ENCODE measurements at regions not wholly inside any gene's neighbourhood (a gene's known extent, or its start where the extent isn't known, plus 50 kb on each side); places are given as distances from the start of the nearest gene placed in this dataset.

DNA sequence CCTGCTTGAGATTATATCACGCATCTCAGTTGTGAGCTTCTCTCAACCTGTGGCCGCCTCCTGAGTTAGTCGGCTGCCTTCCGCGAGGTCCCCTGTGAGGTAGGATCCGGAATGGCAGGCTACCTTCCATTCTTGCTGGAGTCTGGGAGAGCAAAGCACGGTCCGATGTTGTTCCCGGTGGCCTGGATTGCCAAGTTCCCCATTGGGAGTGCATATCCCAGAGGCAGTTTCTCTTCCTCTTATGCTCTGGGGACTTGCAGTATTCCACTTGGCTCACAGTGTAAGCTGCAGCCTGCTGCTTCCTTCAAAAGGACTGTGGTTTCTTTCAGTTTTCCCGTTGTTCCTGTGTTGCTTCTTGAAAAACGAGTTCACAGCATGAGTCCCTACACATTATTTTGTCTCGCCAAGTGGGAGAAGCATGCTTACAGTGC, 225.4 kb upstream of the ZWINT start:
- H3K4me1 ChIP-seq (ENCODE audit: insufficient read depth) = no peaks in the 10 kb centered on the region
- peak overlapping the region; percentile 86 for H2AFZ ChIP-seq
- H3K9me2 ChIP-seq (ENCODE audit: insufficient read depth) = no peaks in the 10 kb centered on the region
- peaks cover 14% of the 10 kb centered on the region for H3K4me1 Mint-ChIP-seq
- H3F3A ChIP-seq (replicated peaks; ENCODE audit: low read depth) = no peaks in the 10 kb centered on the region
- H3K9me3 Mint-ChIP-seq = 0 out of 3 replicates have a peak, but pooled peaks cover 3% of the 10 kb centered on the region
- H3K79me2 ChIP-seq (replicated peaks; ENCODE audit: insufficient read depth) = no peaks in the 10 kb centered on the region
- no peaks in the 10 kb centered on the region for H3K36me3 ChIP-seq (ENCODE audit: insufficient read depth)
- no peak overlapping the region for H3K27ac ChIP-seq (ENCODE audit: low read depth)
- no peaks in the 10 kb centered on the region for H3K27me3 Mint-ChIP-seq (ENCODE audit: insufficient read depth, low read depth, poor library complexity)
- H3K4me3 Mint-ChIP-seq = no peak overlapping the region
- no peak overlapping the region for H3K4me2 ChIP-seq
- H3K4me3 ChIP-seq = no peak overlapping the region
- no peak for TF ChIP-seq POLR2AphosphoS5 (IDR thresholded peaks at IDR 0.05; ENCODE audit: low read depth)
- TF ChIP-seq, protein P1, sequence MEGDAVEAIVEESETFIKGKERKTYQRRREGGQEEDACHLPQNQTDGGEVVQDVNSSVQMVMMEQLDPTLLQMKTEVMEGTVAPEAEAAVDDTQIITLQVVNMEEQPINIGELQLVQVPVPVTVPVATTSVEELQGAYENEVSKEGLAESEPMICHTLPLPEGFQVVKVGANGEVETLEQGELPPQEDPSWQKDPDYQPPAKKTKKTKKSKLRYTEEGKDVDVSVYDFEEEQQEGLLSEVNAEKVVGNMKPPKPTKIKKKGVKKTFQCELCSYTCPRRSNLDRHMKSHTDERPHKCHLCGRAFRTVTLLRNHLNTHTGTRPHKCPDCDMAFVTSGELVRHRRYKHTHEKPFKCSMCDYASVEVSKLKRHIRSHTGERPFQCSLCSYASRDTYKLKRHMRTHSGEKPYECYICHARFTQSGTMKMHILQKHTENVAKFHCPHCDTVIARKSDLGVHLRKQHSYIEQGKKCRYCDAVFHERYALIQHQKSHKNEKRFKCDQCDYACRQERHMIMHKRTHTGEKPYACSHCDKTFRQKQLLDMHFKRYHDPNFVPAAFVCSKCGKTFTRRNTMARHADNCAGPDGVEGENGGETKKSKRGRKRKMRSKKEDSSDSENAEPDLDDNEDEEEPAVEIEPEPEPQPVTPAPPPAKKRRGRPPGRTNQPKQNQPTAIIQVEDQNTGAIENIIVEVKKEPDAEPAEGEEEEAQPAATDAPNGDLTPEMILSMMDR (conservative IDR thresholded peaks at IDR 0.05; ENCODE audit: low read depth in 2 of 2) = no peak
- no peak for TF ChIP-seq ZNF114 (CRISPR knock-in tag; IDR thresholded peaks at IDR 0.05)
- TF ChIP-seq JUNB (IDR thresholded peaks at IDR 0.05; ENCODE audit: unreplicated experiment) = no peak
- no peak for TF ChIP-seq ZNF331 (CRISPR knock-in tag; IDR thresholded peaks at IDR 0.05; ENCODE audit: low read depth)
- TF ChIP-seq EZH2phosphoT487 (IDR thresholded peaks at IDR 0.05; ENCODE audit: unreplicated experiment) = no peak
- no peak for TF ChIP-seq CREB1 (CRISPR knock-in tag; IDR thresholded peaks at IDR 0.05; ENCODE audit: low read depth)
- no peak for TF ChIP-seq ZNF462 (CRISPR knock-in tag; IDR thresholded peaks at IDR 0.05)
- no peak for TF ChIP-seq STAT1 (IDR thresholded peaks at IDR 0.05; ENCODE audit: unreplicated experiment)
- TF ChIP-seq, protein P2, sequence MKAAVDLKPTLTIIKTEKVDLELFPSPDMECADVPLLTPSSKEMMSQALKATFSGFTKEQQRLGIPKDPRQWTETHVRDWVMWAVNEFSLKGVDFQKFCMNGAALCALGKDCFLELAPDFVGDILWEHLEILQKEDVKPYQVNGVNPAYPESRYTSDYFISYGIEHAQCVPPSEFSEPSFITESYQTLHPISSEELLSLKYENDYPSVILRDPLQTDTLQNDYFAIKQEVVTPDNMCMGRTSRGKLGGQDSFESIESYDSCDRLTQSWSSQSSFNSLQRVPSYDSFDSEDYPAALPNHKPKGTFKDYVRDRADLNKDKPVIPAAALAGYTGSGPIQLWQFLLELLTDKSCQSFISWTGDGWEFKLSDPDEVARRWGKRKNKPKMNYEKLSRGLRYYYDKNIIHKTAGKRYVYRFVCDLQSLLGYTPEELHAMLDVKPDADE (IDR thresholded peaks at IDR 0.05) = no peak
- TF ChIP-seq REST (IDR thresholded peaks at IDR 0.05; ENCODE audit: unreplicated experiment) = no peak
- TF ChIP-seq EZH2 (IDR thresholded peaks at IDR 0.05; ENCODE audit: low read depth, unreplicated experiment) = no peak
- no peak for TF ChIP-seq NANOG (IDR thresholded peaks at IDR 0.05; ENCODE audit: borderline replicate concordance)
- DNase-seq (ENCODE audit: low spot score) = peak; percentile 53
- H3K27me3 ChIP-seq (ENCODE audit: insufficient read depth) = no peaks in the 10 kb centered on the region
- no peaks in the 10 kb centered on the region for H4K20me1 ChIP-seq (replicated peaks; ENCODE audit: insufficient read depth)
- ATAC-seq = peak; percentile 95
- H3K36me3 Mint-ChIP-seq (ENCODE audit: low read depth) = no peaks in the 10 kb centered on the region
- 0 out of 2 replicates have a peak overlapping the region, but pooled peaks have one; percentile 62 for H3K27ac Mint-ChIP-seq
